HUDEP-2 (cell line): ENCODE measurements at regions not wholly inside any gene's neighbourhood (a gene's known extent, or its start where the extent isn't known, plus 50 kb on each side); places are given as distances from the start of the nearest gene placed in this dataset.

Experiments
- DNase-seq, 76 experiments: peaks; one replicate each; lab custom pipeline; 2025; ENCODE audit not compliant: unreplicated experiment in 76 of 76; lab: John Stamatoyannopoulos, UW

DNA sequence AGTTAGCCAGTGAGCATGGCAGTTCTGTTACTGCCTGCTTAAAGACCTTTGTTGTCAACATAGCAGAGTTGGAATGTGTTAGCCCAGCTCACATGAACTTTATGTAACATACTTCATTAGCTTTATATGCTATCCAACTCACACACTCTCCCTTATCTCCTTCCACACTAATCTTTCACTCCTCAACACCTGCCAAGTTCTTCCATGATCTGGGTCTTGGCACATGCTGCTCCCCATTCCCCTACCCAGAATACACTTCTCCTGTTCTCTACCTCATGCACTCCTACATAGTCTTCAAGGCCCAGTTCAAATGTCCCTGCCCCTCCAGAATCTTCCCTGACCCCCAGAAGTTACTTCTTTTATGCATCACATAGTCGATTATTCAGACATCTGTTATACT is 179.3 kb downstream of the KATNAL1 start:
- DNase-seq: peak in 10 of 76 experiments; percentile 8 to 42 (median 17)

DNA sequence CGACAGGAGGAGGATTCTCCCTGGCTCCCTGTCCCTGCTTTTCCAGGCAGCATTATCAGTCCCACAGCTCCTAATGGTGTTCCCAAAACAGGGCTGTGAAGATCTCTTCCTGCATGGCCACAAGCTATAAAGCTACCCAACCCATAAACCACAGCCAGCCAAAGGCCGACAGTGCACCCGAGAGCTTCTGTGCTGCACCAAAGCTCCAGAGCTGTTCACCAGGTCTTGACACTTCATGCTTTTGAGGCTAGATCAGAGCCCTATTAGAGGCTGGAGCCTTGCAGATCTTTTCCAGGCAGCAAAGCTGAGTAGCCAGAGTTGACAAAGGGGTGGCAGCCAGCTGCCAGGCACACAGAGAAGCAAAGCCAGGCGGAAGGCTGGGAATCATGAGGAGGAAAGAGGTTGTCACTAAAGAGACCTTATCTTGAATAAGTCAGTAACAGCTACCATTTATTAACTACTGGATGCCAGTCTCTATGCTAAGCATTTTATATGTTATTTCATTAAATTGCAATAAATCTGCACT is 180.4 kb downstream of the KATNAL1 start:
- DNase-seq: no peak

DNA sequence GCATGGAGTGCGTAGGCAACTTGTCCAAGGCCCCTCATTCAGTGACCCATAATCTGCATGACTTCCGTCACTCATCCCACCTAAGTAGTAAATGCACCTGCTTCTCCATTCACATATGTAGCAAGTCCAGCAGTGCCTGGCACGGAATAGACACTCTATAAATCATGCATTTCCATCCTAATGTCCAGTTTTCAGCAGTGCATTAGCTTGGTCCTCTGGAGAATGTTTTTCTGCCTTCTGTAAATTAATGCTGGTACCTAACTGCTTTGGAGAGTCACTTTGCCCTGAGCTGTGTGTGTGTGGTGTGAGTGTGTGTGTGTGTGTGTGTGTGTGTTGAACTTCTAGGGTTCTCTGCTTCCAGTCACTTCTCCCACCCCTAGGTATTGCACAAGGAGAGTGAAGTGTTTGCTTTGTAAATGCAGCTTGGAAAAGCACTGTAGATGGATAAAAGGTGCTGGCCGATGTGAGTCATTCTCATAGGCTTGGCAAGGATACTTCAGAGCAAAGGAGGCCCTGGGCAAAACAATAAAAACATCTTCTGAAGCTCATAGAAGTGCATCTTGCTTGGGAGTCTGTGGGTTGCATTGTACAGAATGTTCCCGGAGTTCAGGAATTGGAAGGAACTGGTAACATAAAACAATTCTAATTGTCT is 181.8 kb downstream of the KATNAL1 start:
- no peak for DNase-seq

DNA sequence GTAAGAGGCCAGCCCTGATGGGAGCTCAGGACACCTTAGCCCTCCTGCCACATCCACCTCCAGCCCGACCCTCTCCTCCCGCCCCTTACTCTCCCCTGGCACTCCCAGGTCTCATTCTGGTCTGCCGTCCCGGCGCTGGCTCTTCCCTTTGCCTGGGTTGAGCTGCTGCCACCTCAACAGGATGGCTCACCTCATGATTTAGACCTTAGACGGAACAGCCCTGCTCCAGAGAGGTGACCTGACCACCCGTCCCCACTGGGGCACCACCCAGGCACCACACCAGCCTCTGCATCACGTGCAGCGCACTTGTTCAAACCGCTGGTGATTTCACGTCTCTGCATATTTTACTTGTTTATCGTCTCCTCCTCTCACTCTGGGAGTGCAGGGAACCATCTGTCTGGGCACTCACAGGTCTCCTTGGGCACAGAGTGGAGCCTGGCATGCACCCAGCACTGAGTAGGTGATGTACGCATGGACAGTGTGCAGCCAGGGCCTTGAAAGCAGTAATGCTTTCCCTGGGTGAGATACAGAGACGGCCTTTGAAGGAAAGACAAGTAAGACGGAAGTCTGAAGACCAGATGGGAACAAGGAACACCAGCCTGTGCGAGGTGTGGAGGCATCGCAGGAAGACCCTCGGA is 183.1 kb downstream of the KATNAL1 start:
- DNase-seq: no peak

DNA sequence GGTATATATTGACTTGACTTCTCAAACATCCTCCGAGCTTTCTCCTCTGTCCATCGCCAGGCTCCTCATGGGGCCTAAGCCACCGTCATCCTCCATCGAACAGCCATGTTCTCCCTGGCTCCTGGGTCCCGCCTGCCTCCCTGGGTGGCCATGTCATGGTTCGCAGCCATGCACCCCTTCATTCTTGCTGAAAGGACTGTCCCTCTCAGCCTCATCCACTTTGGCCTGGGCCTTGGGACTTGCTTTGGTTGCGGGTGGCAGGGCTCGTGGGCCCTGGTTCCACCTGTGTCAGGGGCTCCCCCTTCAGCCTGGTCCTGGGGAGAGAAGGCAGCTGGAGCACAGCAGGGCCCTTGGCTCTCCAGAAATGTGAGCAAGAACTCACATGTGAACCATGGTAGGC is 183.8 kb downstream of the KATNAL1 start:
- no peak for DNase-seq

DNA sequence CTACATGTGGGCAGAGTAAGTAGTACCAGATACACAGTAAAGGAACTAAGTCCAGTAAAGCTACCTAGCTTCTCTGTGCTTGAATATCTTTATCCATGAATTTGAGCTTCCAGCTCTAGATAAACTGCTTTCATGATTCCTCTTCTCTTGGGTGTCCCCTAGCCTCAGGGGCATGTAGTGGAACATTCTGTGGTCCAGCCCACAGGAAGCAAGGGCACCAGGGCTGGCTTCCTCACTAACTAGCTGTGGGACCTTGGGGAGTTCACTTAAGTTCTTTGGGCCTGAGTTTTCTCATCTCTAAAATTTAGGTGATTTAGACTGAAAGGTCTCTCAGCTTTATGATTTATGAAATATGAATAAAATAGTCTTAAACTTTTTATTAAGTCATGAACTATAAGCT is 185.7 kb downstream of the KATNAL1 start:
- no peak for DNase-seq

DNA sequence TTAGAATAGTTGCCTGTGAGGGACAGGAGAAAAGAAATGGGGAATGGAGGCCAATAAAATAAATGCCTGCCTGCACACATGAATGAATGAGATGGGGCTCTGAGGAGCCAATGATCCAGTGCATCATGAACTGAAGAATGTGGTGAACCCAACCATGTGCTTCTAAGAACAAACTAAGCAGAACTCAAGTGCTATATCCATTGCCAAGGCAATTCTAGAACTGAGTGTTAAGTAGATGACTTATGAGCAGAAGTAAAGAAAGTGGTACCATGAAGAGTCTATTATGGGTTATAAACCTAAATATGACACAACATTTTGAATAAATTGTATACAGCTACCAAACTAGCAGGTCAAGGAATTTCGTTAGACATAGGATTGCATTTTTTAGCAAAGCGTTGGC is 186.1 kb downstream of the KATNAL1 start:
- DNase-seq: no peak

DNA sequence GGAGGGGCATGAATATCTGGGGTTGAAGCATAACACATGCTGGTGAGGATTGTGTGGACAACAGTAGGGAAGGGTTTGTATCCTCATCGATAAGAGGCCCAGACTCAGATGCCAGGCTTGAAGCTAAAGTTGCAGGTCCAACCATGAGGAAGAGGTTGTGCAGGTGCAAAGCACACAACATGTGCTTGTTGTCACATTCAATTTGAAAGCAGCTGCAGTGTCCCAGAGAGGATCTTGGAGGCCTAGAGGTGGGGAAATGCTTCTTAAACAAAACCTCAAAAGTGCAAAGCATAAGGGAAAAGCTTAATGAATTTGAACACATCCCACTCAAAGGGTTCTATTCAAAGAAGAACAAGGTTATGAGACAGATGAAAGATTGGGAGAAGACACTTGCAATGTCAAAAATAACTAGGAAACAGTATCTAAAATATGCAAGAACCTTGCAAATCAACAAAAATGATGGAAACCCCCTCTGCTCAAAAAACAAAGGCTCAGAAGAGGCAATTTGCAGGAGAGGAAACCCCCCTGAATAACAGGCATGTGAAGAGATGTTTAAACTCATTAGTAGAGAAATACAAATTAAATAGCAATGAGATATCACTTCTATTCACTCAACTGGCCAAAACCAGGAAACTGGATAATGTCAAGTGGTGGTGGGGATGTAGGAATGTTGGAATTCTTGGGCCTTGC is 187.1 kb downstream of the KATNAL1 start:
- DNase-seq: no peak

DNA sequence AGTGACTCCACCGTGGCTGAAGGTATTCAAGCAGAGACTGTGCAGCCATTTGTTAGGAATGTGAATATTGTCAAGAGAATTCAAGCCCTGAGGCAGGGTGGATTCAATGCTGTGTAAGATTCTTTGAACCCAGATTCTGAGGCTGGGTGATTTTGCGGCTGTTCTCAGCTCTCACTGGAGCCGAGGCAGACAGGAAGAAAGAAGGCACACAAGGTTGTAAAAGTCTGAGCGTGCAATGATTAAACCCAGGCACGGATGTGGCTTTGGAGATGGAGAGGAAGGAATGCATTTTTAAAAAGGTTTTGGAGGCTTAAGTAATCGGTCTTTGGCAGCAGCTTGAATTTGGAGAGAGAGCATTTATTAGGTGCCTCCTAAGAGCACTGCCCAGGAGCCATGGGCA is 187.9 kb downstream of the KATNAL1 start:
- DNase-seq: no peak

DNA sequence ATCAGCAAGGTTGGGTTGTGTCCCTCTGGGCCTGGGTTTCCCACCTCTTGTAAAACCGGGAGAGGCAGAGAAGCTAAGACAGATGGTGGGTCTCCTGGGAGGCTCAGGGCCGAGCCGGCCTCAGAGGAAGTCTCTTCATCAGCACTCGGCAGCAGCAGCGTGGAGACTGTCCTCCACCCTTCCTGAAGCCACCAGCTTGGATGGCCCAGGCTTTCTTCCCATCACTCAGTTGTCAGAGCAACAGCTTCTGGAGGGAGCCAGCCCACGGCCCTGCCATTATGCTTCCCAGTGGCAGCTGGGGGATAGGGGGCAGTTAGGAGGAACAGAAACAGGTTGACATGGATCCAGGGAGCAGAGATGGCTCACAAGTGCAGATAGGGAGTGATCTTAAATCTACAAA is 191.0 kb downstream of the KATNAL1 start:
- DNase-seq: no peak

DNA sequence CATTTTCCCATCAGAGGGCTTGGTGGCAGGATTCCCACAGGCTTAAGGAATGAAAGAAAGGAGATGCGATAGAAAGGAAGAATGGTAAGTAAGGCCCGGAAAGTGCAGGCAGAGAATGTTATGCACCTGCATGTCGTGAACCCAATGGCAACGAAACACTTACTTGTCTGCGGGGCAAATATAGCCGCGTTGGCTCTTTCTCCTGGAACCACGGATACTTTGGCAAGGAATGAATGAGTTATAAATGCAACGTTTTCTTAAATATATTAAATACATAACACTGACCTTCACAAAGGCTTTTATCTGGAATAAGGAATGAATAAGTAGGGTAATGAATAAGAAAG is 192.1 kb downstream of the KATNAL1 start:
- no peak for DNase-seq

DNA sequence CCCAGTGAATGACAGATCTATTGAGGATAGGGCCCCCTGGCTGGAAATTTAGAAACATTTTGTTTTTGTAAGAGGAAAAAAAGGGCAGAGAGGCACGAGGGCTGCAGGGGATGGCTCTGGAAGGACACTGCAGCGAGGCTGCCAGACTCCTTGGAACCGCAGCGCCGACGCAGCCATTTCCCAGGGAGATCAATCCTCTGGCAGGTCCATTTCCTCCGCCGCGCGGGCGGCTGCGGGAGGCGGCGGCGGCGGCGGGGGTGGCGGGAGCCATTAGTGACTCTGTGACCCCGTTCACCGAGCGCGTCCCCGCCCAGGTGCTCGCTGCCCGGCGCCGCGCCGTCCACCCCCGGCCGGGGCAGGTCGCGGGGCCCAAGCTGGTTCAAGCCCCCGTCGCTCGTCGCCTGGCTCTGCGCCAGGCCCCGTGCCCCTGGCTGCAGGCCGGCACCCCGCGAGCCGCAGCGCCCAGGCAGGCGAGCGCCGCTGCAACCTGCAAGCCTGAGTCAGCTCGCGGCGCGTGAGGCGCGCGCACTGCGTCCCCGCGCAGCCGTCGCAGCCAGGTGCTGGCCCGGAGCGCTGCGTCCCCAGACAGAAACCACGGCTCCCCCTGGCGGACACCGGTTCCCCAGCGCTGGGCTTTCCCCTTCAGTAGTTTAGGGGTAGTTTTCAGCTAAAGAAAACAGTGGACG is 192.6 kb downstream of the KATNAL1 start:
- DNase-seq: peak in 69 of 76 experiments; percentile 11 to 82 (median 61)

DNA sequence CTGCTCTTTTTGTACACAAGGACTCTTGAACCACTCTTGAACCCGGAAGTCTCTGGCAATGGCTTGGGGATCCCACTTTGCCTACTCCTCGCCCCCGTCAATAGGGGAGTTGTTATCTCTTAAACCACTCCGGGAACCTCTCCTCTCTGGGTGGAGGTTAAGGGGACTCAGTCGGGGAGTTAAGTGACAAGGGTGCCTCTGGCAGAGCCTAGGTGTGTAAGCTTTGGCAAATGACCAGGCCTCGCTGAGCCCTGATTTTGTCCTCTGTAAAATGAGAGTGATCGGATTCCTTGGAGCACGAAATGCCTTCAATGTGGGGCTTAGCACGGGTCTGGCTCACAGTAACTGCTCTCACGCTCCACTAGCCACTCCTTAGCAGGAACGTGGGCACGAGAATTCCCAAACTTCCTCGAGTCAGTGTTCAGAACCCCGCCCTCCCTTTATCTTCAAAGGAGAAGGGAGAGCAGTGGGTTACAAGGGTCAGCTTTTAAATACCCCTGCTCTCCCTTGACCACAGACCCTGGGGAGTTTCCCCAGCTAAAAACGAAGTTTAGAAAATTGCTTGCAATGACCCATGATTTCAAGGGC is 193.3 kb downstream of the KATNAL1 start:
- peak in 16 of 76 experiments; percentile 4 to 61 (median 44) for DNase-seq

DNA sequence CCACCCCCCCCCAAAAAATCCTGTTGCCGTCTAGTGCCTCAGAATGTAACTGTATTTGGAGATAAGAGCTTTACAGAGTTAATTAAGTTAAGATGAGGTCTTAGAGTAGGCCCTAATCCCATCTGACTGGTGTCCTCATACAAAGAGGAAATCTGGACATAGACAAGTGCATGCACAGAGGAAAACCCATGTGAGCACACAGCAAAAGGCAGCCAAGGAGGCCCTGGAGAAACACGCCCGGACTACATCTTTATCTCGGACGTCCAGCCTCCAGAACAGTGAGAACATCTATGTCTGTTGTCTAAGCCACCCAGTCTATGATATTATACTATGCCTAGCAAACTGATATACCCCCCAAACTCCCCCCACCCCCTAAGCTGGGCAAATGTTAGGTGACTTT is 193.8 kb downstream of the KATNAL1 start:
- DNase-seq: peak in 66 of 76 experiments; percentile 2 to 69 (median 44)

DNA sequence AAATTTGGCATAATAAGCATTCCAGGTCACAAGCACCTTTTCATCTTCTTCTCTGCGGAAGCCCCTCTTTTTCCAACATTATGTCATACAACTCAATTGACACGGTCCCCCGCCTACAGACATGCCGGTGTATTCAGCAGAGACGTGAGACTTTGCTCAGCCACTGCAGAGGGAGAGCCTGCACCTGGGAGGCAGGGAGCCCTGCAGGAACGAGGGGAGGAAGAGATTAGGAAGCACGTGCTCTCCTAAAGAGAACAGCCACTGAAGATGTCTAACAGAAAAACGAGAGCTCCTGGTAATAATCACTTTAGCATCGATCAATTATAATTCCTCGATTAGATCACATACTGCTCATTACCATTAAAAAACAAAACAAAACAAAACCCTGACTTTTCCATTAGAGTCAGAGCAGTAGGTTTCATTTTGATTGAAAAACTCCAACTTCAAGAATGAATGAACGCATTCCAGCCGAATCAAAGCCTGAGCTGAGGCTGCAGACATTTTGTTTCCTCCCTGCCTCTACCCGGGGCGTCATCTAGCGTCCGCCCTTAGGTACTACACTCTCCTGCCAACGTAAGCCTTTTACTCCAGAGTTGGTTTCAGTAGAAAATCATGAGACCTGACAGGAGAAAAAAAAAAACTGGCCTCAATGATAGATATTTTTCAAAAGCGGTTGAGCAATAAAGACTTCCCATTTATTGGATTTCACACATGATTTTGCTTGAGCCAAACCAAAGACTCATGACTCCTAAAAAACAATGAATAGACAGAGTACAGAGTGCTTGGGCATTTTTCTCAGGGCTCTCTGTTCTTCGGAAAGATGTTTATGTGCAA is 194.5 kb downstream of the KATNAL1 start:
- DNase-seq: peak in 60 of 76 experiments; percentile 3 to 70 (median 37)

DNA sequence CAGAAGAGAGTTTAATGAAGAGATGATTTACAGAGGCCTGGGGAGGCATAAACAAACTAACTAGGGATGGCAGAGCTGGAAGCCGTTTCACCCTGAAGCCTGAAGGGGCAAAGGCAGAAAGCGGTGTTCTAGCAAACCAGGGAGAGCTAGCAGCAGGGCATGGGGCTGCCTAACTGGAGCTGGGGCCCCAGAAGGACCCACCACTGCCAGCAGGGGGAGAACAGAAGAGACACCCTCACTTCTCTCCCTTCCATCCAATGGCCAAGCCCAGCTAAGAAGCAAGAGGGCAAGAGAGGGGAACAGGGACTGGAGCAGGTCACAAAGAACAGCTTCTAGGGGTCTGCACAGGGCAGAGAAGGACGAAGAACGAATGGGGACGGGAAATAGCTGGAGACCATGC is 195.5 kb downstream of the KATNAL1 start:
- DNase-seq: no peak

DNA sequence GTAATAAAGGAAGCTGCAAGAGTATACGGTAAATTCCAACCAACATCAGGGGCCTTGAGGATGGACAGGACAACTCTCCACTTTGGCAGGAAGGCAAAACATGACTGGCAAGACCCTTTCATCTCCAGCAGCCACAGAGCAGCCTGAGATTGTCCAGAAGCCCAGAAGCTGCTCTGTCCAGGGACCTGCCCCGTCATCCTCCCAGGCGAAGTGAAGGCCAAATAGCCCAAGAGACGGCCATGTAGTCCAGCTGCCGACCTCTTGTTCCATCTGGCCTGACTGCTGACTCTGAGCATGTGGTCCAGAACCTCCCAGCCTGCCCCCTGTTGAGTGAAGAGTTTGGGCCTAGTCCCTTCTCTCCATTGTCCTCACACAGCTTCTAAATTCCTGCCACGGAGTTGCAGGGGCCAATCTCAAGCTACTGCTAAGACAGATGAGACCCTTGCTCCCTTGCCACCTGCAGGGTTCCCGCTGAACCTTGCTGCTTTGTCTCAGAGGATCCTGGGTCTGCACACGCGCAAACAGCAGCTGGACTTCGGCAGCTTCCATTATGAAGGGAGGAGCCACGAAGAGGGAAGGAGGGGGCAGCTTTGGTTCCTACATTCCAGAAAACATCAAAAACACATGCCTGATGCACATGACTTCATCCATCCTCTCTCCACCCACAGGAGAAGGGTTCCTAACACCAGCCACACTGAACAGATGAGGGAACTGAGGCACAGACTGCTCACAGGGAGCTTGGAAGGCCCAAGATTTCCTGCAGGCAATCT is 196.9 kb downstream of the KATNAL1 start:
- DNase-seq: no peak

DNA sequence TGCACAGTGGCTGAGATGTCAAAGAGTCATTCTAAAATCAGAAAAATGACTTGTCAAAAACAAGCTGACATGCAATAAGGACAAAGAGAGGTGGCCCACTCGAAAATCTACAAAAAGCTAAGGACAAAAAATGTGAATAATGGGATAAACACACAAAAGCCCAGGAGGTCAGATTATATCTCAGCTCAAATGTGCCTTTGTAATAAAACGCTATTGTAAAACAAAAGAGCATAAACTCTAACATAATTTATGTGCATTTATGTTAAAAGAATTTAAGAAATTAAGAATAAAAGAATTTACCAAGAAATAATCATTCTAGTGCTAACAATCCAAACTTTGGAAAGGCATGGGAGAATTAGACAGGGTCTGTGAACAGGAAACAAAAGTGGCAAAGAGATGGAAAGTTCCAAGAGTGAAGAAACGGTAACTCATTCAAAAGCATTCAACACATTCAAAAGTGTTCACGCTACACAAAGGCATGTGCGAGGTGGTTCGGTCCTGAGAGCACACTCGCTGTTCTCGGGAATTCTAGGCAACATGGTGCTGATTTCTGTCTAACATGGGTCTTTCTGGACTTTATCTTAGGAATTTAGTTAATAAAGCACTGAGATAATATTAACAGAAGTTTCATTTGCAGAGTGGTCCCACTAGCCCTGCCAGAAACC is 197.7 kb downstream of the KATNAL1 start:
- DNase-seq: no peak

DNA sequence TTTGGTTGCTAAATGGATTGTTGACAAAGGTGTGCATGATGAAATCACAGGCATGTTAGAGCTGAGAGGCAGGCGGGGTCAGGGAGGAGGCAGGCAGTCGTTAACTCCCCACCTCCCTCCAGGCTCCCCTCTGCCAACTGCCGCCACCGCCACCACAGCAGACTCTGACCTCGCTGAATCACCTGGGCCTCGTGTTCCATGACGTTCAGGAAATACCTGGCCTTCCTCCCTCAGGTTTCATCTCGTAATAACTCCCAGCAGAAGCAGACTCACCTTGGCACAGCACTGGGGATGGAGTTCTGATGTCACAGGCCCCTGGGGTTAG is 198.5 kb downstream of the KATNAL1 start:
- DNase-seq: no peak
